RWPE1 (cell line): ENCODE measurements at regions not wholly inside any gene's neighbourhood (a gene's known extent, or its start where the extent isn't known, plus 50 kb on each side); places are given as distances from the start of the nearest gene placed in this dataset.

Experiments used
- CTCF ChIA-PET: fragments of 350-600 bp; sonication (Branson Sonifier 250); formaldehyde crosslinking; extraction: SDS; loops from one replicate; lab custom pipeline; 2021; lab: Yijun Ruan, JAX
- POLR2A ChIA-PET: fragments of 400-600 bp; formaldehyde crosslinking; extraction: SDS; loops from one replicate; lab custom pipeline; 2020; ENCODE audit warnings: antibody characterized with exemption; ENCODE audit not compliant: low non-redundant PET; lab: Yijun Ruan, JAX
- DNase-seq: peaks from one replicate; pipeline ENCODE4 v3.0.0; 2012; ENCODE audit warnings: low spot score
- H3K27ac ChIP-seq: fragments of 450-650 bp; 2 replicates; pipeline ENCODE4 v1.5.1; 2017
- CTCF ChIP-seq: fragments of 450-650 bp; conservative IDR thresholded peaks from 2 replicates; pipeline ENCODE4 v1.5.1; 2017; ENCODE audit warnings: low read depth, mild to moderate bottlenecking

GRCh38 chr20:63114006-63114692 lies 101.8 kb downstream of the YTHDF1 start:
- ChIA-PET CTCF (no interaction called here), POLR2A (no interaction called here)
- no peak for DNase-seq
- no peak for TF ChIP-seq CTCF
- H3K27ac ChIP-seq: no peak overlapping the region

- TF ChIP-seq CTCF: no peak
- CTCF ChIA-PET: no interaction called here
These were observed 103.3 kb downstream of the YTHDF1 start for GRCh38 chr20:63112491-63113219.

GRCh38 chr20:63108247-63108646 lies 101.5 kb upstream of the BHLHE23 start:
- POLR2A ChIA-PET: no interaction called here
- CTCF ChIA-PET: no interaction called here
- H3K27ac ChIP-seq: no peak overlapping the region
- DNase-seq: no peak
- no peak for TF ChIP-seq CTCF

More at GRCh38 chr20:63112491-63113219, 103.3 kb downstream of the YTHDF1 start:
- DNase-seq: no peak
- H3K27ac ChIP-seq: no peak overlapping the region
- POLR2A ChIA-PET: no interaction called here

- no peak for TF ChIP-seq CTCF
- H3K27ac ChIP-seq: no peak overlapping the region
- CTCF ChIA-PET: interaction anchor here (0.6 kb wide), 1 partner anchor 83 kb away, joined by 3 read pairs; no protein-coding TSS in a partner anchor
- POLR2A ChIA-PET: no interaction called here
- no peak for DNase-seq
These were observed 100.9 kb upstream of the BHLHE23 start for GRCh38 chr20:63107449-63108200.

- no peak for DNase-seq
- no peak overlapping the region for H3K27ac ChIP-seq
- CTCF ChIA-PET: interaction anchor here (0.6 kb wide), 1 partner anchor 83 kb away, joined by 3 read pairs; no protein-coding TSS in a partner anchor
- TF ChIP-seq CTCF: no peak
- POLR2A ChIA-PET: no interaction called here
These were observed 100.1 kb upstream of the BHLHE23 start for GRCh38 chr20:63106765-63107448.

GRCh38 chr20:63106108-63106764 lies 99.5 kb upstream of the BHLHE23 start:
- POLR2A ChIA-PET: no interaction called here
- DNase-seq: no peak
- CTCF ChIA-PET: no interaction called here
- H3K27ac ChIP-seq: no peak overlapping the region
- no peak for TF ChIP-seq CTCF
